Heart left ventricle (tissue), 16 donors: ENCODE measurements at regions not wholly inside any gene's neighbourhood (a gene's known extent, or its start where the extent isn't known, plus 50 kb on each side); places are given as distances from the start of the nearest gene placed in this dataset.

Experiments
- ATAC-seq, 4 donors: fragments of 200-7000 bp; cut with Tn5 transposase; one replicate each; pipeline ENCODE4 v1.9.1; 2020 to 2022; ENCODE audit warnings: moderate library complexity in 4 of 4, mild to moderate bottlenecking in 3 of 4, moderate number of reproducible peaks in 1 of 4
- DNase-seq, 5 donors: peaks; one replicate each; pipeline ENCODE4 v3.0.0-alpha.2; 2020
- H3K27ac ChIP-seq, 12 donors: fragments of 200-600 bp; sonication (generic) in 4 of 12; one replicate each; pipeline versions ENCODE4 v1.5.0 to v1.8.0; 2016 to 2022; ENCODE audit warnings: mild to moderate bottlenecking in 2 of 12
- H3K27me3 ChIP-seq, 9 donors: fragments of 200-600 bp; sonication (generic) in 2 of 9; one replicate each; pipeline versions ENCODE4 v1.5.1 to v1.8.0; 2016 to 2022; ENCODE audit warnings: mild to moderate bottlenecking in 3 of 9
- H3K36me3 ChIP-seq, 9 donors: fragments of 200-600 bp; sonication (generic) in 2 of 9; one replicate each; pipeline versions ENCODE4 v1.5.0 to v1.8.0; 2018 to 2022; ENCODE audit warnings: mild to moderate bottlenecking in 2 of 9
- H3K4me1 ChIP-seq, 12 donors: fragments of 200-600 bp; sonication (generic) in 4 of 12; one replicate each; pipeline versions ENCODE4 v1.5.0 to v1.8.0; 2016 to 2022; ENCODE audit warnings: mild to moderate bottlenecking in 3 of 12
- H3K4me3 ChIP-seq, 12 donors: fragments of 200-600 bp; sonication (generic) in 4 of 12; one replicate each; pipeline versions ENCODE4 v1.5.0 to v1.8.0; 2017 to 2022; ENCODE audit warnings: mild to moderate bottlenecking in 9 of 12, moderate library complexity in 4 of 12
- H3K9me3 ChIP-seq, 12 donors: fragments of 200-600 bp; sonication (generic) in 4 of 12; one replicate each; pipeline versions ENCODE4 v1.5.0 to v1.8.0; 2016 to 2022; ENCODE audit warnings: mild to moderate bottlenecking in 1 of 12
- POLR2A ChIP-seq, 2 donors: fragments of 450-650 bp; IDR thresholded peaks; one replicate each; pipeline ENCODE4 v1.6.1; 2017; ENCODE audit warnings: antibody characterized with exemption in 2 of 2, mild to moderate bottlenecking in 2 of 2, moderate library complexity in 2 of 2
- WGBS, 4 donors: extraction: QIAGEN DNeasy Blood & Tissue Kit in 2 of 4; methylation state at CpG; one replicate each; pipeline versions ENCODE4 v1.1.5 to v1.1.7; 2013 to 2018; 5-methylcytosine and 5-hydroxymethylcytosine counted together
- intact Hi-C, 10 donors: fragments of 100-400 bp; cut with DNase I; formaldehyde crosslinking; loops; one replicate each; pipeline versions ENCODE4 v1.11.1 to v1.14.2; 2022
- TF ChIP-seq, protein P1 (sequence below), 12 donors: fragments of 200-600 bp; sonication (generic) in 4 of 12; IDR thresholded peaks; one replicate each; pipeline versions ENCODE4 v1.5.0 to v1.8.0; 2018 to 2022; ENCODE audit warnings: antibody characterized with exemption in 12 of 12, mild to moderate bottlenecking in 5 of 12
- donor health status: ischemic (EF 13 %, LVEDD 7.1; RV severe dilation, severe dysfunction).
- donor health status: healthy with polysubstance abuse.
- donor health status: DM: no; HTN: yes; CAD: no.
- donor health status: DM: no; HTN: no; CAD: no.
- donor health status: ischemic (EF 25% LVEDD 6.9; RV normal size, moderate dysfunction).
- donor health status: ischemic (EF 25% LVEDD 5.7; RV mildly dilated, moderate dysfunction).
- donor health status: healthy.
- donor health status: DM: yes; HTN: yes; CAD: no.
- donor health status: ischemic (EF 35%, LVEDD 5.7; RV mildly dilated, moderate dysfunction).
- donor health status: nonischemic (EF 11% LVEDD 7.7; RV severe dilation, severe dysfunction).
- donor health status: DM: yes; HTN: yes; CAD: no.
- donor health status: PGD.
- donor health status: ischemic (EF 29% LVEDD 5.4; RV normal size, mild dysfunction).
- donor health status: nonischemic (EF 23%, LVEDD 6.1; RV moderate dilation, normal function).

DNA sequence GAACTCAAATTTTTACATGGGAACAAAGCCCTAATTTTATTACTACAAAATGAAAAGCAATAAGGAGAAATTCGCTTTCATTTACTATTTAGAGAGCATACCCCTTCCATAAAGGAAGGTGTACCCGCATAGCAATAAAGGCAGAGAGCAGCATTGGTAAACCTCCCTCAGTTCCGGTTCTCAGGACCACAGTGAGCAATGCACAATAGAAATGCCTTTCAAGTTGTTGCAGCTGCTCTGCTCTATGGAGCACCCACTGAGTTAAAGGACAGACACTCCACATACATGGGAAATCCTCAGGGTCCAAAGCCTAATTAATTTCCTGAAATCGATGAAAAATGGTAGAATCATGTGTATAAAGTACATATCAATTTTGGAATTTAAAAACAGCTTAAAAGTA is 89.9 kb upstream of the MPDZ start:
- Histone ChIP-seq H3K9me3 (no peaks in the 10 kb centered on the region), H3K4me3 (no peak overlapping the region), H3K4me1 (no peaks in the 10 kb centered on the region), H3K27me3 (no peaks in the 10 kb centered on the region), H3K27ac (no peak overlapping the region), H3K36me3 (no peaks in the 10 kb centered on the region)
- TF ChIP-seq POLR2A (IDR thresholded peaks at IDR 0.05): no peak
- TF ChIP-seq, protein P1, sequence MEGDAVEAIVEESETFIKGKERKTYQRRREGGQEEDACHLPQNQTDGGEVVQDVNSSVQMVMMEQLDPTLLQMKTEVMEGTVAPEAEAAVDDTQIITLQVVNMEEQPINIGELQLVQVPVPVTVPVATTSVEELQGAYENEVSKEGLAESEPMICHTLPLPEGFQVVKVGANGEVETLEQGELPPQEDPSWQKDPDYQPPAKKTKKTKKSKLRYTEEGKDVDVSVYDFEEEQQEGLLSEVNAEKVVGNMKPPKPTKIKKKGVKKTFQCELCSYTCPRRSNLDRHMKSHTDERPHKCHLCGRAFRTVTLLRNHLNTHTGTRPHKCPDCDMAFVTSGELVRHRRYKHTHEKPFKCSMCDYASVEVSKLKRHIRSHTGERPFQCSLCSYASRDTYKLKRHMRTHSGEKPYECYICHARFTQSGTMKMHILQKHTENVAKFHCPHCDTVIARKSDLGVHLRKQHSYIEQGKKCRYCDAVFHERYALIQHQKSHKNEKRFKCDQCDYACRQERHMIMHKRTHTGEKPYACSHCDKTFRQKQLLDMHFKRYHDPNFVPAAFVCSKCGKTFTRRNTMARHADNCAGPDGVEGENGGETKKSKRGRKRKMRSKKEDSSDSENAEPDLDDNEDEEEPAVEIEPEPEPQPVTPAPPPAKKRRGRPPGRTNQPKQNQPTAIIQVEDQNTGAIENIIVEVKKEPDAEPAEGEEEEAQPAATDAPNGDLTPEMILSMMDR (IDR thresholded peaks at IDR 0.05): no peak
- intact Hi-C loops: loop anchor here in 1 of 10 donors (10.0 kb wide), 1 partner anchor 1035 kb away; no protein-coding TSS in a partner anchor
- ATAC-seq: no peak
- 87 to 91% (median 88%) methylated on average over 4 of the region's 4 CpGs for WGBS, 4 donors
- no peak for DNase-seq

DNA sequence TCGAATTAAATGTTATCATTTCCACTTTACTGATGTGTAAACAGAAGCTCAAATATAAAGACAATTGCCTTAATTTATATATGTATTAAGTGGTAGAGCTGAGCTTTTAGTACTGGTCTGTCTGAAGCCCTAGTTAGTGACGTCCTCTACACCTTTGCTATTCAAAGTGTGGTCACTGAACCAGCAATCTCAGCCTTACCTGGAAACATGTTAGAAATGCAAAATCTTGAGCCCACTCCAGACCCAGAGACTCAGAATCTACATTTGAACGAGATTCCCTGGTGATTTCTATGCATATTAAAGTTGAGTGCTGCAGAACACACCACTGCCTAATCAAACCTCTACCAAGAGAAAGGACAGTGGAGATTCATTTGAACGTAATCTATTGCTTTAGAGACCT is 88.3 kb upstream of the MPDZ start:
- Histone ChIP-seq H3K4me3 (no peak overlapping the region), H3K27ac (no peak overlapping the region), H3K9me3 (no peaks in the 10 kb centered on the region), H3K27me3 (no peaks in the 10 kb centered on the region), H3K4me1 (no peaks in the 10 kb centered on the region), H3K36me3 (no peaks in the 10 kb centered on the region)
- ATAC-seq (no peak), DNase-seq (no peak)
- no peak for TF ChIP-seq POLR2A (IDR thresholded peaks at IDR 0.05)
- TF ChIP-seq, protein P1 (IDR thresholded peaks at IDR 0.05): no peak
- whole genome bisulfite sequencing, 4 donors: 82 to 88% (median 83%) methylated on average over 4 of the region's 4 CpGs
- intact Hi-C loops: loop anchor here in 1 of 10 donors (10.0 kb wide), 1 partner anchor 1037 kb away; no protein-coding TSS in a partner anchor

DNA sequence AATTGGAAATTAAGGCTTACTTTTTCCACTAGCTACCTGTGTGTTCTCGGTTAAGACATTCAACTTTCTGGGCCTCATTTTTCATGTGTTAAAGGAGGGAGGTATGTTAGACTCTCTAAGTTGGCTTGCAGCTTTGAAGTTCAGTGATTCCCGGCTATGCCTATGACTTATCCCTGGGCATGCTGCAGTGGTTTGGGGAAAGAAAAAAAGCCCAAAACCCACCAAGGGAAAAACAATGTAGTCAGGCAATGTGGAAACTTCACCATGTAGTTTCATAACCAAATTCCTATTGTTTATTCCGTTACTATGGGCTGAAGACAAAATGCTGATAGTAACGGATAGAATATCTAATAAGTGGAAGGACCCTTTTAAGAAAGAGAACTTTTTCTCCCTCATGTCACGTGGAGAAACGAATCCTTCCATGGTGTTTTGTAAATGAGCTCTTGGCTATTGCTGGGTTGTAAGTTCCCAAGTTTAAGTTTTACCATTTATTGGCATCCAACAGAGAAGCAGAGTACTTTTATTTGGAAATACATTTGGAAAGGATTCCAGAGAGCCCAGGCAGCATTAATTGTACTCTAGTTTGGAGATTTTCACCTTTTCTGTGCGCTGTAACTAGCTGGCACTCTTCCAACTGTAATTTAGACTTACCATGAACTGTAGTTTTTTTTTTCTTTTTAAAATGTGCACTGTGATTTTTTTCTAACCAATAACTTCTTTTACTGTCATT is 84.9 kb upstream of the MPDZ start:
- DNase-seq: no peak
- 81 to 88% (median 86%) methylated on average over 7 of the region's 7 CpGs for WGBS, 4 donors
- Histone ChIP-seq H3K9me3 (no peaks in the 10 kb centered on the region), H3K27ac (no peak overlapping the region), H3K4me1 (peaks cover 0 to 15% (median 0%) of the 10 kb centered on the region in 12 donors), H3K4me3 (no peak overlapping the region), H3K36me3 (no peaks in the 10 kb centered on the region), H3K27me3 (no peaks in the 10 kb centered on the region)
- ATAC-seq: no peak
- intact Hi-C loops: loop anchor here in 1 of 10 donors (10.0 kb wide), 1 partner anchor 1040 kb away; no protein-coding TSS in a partner anchor
- TF ChIP-seq, protein P1 (IDR thresholded peaks at IDR 0.05): no peak
- no peak for TF ChIP-seq POLR2A (IDR thresholded peaks at IDR 0.05)

DNA sequence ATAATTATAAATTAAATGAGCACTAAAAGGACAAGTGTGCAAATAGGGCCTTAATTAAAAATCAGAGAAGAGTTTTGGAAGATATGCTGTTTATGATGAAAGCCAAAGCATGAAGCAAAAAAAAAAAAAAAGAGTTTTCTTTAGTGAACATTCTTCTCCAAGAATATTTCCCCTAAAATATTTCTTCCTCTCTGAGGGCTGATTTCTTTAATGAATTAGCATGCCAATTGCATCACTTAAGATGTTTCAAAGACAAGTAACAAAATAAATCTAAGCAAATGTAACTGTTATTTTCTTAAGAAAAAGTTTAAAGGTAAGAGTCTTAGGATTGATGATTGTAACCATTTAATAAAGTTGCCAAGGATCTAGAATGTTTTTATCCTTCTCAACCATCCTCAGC is 81.6 kb upstream of the MPDZ start:
- DNase-seq: no peak
- H3K36me3 ChIP-seq: no peaks in the 10 kb centered on the region
- peaks cover 0 to 24% (median 0%) of the 10 kb centered on the region in 12 donors for H3K4me1 ChIP-seq
- H3K4me3 ChIP-seq: no peak overlapping the region
- intact Hi-C loops: loop anchor here in 1 of 10 donors (10.0 kb wide), 1 partner anchor 1044 kb away; no protein-coding TSS in a partner anchor
- H3K27me3 ChIP-seq: no peaks in the 10 kb centered on the region
- H3K27ac ChIP-seq: peak overlapping the region in 1 of 12 donors; percentile 15
- TF ChIP-seq POLR2A (IDR thresholded peaks at IDR 0.05): no peak
- TF ChIP-seq, protein P1 (IDR thresholded peaks at IDR 0.05): no peak
- no peaks in the 10 kb centered on the region for H3K9me3 ChIP-seq
- ATAC-seq: no peak
